HG03196 (cell line): ENCODE measurements at regions not wholly inside any gene's neighbourhood (a gene's known extent, or its start where the extent isn't known, plus 50 kb on each side); places are given as distances from the start of the nearest gene placed in this dataset.
"Not testable (repeated sequence)": the region's sequence is repeated elsewhere in the genome, so short reads cannot be mapped to it uniquely, and the experiment has no call there.

Experiments used
- ATAC-seq: cut with Tn5 transposase; IDR thresholded peaks from one replicate; pipeline ENCODE4 v1.9.1; 2021; ENCODE audit not compliant: unreplicated experiment

GRCh38 chr10:30172091-30172490, 112.7 kb upstream of the JCAD start:
- no peak for ATAC-seq

- ATAC-seq = no peak
These were observed 112.2 kb upstream of the JCAD start for GRCh38 chr10:30171601-30172000.

- ATAC-seq = no peak
These were observed 111.4 kb upstream of the JCAD start for GRCh38 chr10:30170814-30171213.

GRCh38 chr10:30170146-30170545, 110.8 kb upstream of the JCAD start:
- ATAC-seq = no peak

- ATAC-seq = no peak
These were observed 110.0 kb upstream of the JCAD start for GRCh38 chr10:30169342-30169741.

GRCh38 chr10:30166929-30167328, 107.5 kb upstream of the JCAD start:
- no peak for ATAC-seq

- not testable (repeated sequence) for ATAC-seq
These were observed 104.0 kb upstream of the JCAD start for GRCh38 chr10:30163410-30163809.

GRCh38 chr10:30162796-30163195, 103.4 kb upstream of the JCAD start:
- not testable (repeated sequence) for ATAC-seq

GRCh38 chr10:30160271-30160982, 101.0 kb upstream of the JCAD start:
- ATAC-seq = no peak

- not testable (repeated sequence) for ATAC-seq
These were observed 100.2 kb upstream of the JCAD start for GRCh38 chr10:30159614-30160013.

- no peak for ATAC-seq
These were observed 99.1 kb upstream of the JCAD start for GRCh38 chr10:30158325-30158960.

- ATAC-seq = no peak
These were observed 96.0 kb upstream of the JCAD start for GRCh38 chr10:30155401-30155800.

GRCh38 chr10:30154561-30154960, 95.2 kb upstream of the JCAD start:
- no peak for ATAC-seq

- ATAC-seq = no peak
These were observed 94.7 kb upstream of the JCAD start for GRCh38 chr10:30154126-30154525.

- no peak for ATAC-seq
These were observed 92.4 kb upstream of the JCAD start for GRCh38 chr10:30151581-30152389.

- ATAC-seq = no peak
These were observed 82.0 kb upstream of the JCAD start for GRCh38 chr10:30141423-30141822.

- no peak for ATAC-seq
These were observed 75.0 kb upstream of the JCAD start for GRCh38 chr10:30134171-30134945.

GRCh38 chr10:30133198-30133597, 73.8 kb upstream of the JCAD start:
- ATAC-seq = no peak

GRCh38 chr10:30131369-30131768, 72.0 kb upstream of the JCAD start:
- ATAC-seq = not testable (repeated sequence)

- not testable (repeated sequence) for ATAC-seq
These were observed 69.9 kb upstream of the JCAD start for GRCh38 chr10:30129326-30129725.

- ATAC-seq = no peak
These were observed 67.7 kb upstream of the JCAD start for GRCh38 chr10:30127120-30127541.
